ENCODE measurements at regions not wholly inside any gene's neighbourhood (a gene's known extent, or its start where the extent isn't known, plus 50 kb on each side); places are given as distances from the start of the nearest gene placed in this dataset.
"Not testable (repeated sequence)": the region's sequence is repeated elsewhere in the genome, so short reads cannot be mapped to it uniquely, and the experiment has no call there.

DNA sequence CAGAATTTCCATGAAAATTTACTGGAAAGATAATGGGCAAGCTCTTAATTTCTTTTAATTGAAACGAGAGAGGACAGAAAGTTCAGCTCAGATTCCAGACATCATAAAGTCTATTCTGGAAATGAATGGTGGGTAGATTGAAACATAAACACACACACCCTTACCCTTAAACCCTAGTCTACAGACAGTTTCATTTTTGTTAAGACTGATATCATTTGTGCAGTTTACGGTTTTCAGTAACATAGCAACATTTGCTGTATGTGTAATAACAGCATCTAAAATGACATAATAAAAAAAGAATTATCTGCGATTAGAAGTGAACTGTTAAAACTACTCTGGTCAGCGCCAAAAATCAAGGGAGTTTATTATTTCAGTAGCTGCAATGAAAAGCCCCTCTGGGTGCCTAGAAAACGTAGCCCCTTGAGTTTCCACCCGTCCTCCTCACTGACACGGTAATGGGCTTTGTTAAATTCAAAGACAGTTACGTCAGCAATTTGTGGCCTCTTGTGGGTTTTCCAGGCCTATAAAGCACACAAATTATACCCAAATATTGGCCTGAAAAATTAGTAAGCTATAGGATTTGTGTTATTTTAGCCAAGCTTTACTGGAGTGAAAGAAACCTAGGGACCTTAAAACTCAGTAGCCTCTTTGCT lies 520.6 kb upstream of the SOX9 start:
- no peak for DNase-seq

- no peak for DNase-seq
Observed at GRCh38 chr17:71601894-71602504, 518.8 kb upstream of the SOX9 start.

GRCh38 chr17:71613996-71614395 lies 506.8 kb upstream of the SOX9 start:
- DNase-seq: no peak

DNA sequence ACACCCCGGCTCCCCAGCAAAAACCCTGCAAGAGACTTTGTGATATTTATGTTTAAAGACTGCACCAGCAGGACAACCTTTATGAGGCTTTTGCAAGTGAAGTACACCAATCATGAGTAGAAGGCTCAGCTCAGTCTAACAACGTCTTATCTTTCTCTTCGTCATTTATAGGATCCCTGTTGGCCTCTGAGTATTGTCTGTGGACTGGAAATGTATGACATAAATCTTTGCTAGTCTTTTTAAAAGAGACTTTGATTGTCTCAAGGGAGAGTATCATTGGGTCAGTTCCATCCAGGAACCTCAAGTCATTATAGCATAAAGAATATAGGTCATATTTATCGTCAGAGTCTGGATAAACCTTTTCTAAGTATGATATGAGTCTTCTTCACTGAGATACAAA lies 505.0 kb upstream of the SOX9 start:
- DNase-seq: no peak

GRCh38 chr17:71617767-71618166 lies 503.1 kb upstream of the SOX9 start:
- not testable (repeated sequence) for DNase-seq

- no peak for DNase-seq
Observed at GRCh38 chr17:71625330-71625729, 495.5 kb upstream of the SOX9 start.

DNA sequence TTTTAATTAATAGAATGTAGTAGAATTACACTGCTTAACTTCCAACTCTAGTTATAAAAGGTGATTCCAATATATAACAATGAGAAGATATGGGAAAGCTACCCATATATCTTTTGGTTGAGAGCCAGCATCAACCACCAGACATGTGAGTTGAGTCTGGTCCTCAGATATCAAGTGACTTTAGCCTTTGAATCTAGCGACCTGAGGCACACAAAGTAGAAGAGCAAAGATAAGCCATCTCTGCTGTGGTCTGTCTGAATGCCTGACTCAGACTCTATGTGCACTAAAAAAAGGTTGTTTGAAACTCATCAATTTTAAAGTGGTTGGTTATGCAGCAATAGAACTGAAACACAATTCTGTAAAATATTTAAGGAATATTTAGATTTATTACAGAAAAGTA lies 492.5 kb upstream of the SOX9 start:
- DNase-seq: no peak

GRCh38 chr17:71631483-71631882 lies 489.3 kb upstream of the SOX9 start:
- no peak for DNase-seq

- no peak for DNase-seq
Observed at GRCh38 chr17:71632328-71632727, 488.5 kb upstream of the SOX9 start.

- no peak for DNase-seq
Observed at GRCh38 chr17:71633391-71633849, 487.4 kb upstream of the SOX9 start.

- no peak for DNase-seq
Observed at GRCh38 chr17:71634376-71634775, 486.4 kb upstream of the SOX9 start.

DNA sequence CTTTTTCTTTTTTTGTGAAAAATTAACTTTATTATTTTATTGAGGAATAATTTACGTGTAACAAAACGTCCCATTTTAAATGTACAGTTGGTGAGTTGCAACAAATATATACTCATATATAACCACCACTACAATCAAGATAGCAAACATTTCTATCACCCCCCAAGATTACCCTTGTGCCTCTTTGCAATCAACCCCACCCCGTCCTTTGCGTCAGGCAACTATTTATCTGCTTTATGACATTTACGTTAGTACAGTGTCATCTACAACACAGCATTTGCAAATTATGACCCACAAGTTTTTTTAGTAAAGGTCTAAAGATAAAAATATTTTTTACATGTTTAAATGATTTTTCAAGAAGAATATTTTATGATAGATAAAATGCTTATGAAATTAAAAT lies 485.6 kb upstream of the SOX9 start:
- DNase-seq: no peak

DNA sequence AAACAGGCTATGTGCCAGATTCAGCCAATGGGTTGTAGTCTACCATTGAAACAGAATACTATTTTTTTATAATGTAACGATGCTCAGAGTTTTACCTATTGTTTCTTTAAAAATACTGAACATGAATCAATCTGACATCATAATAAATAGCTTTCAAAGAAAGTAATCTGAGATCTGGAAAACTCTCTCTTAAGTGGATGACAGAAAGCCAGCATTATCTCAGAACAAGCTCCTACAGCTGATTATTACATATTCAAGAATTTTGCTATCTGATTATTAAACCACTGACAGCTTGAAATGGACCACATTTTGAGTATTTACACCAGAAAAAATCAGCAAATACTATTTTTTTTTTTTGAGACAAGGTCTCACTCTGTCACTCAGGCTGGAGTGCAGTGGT lies 484.2 kb upstream of the SOX9 start:
- no peak for DNase-seq

- no peak for DNase-seq
Observed at GRCh38 chr17:71638668-71639067, 482.2 kb upstream of the SOX9 start.

GRCh38 chr17:71639865-71640264 lies 481.0 kb upstream of the SOX9 start:
- DNase-seq: no peak

DNA sequence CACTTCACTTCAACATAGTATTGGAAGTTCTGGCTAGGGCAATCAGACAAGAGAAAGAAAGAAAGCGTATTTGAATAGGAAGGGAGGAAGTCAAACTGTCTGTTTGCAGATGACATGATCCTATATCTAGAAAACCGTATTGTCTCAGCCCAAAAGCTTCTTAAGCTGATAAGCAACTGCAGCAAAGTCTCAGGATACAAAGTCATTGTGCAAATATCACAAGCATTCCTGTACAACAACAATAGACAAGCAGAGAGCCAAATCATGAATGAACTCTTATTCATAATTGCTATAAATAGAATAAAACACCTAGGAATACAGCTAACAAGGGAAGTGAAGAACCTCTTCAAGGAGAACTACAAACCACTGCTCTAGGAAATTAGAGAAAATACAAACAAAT lies 473.9 kb upstream of the SOX9 start:
- DNase-seq: not testable (repeated sequence)

DNA sequence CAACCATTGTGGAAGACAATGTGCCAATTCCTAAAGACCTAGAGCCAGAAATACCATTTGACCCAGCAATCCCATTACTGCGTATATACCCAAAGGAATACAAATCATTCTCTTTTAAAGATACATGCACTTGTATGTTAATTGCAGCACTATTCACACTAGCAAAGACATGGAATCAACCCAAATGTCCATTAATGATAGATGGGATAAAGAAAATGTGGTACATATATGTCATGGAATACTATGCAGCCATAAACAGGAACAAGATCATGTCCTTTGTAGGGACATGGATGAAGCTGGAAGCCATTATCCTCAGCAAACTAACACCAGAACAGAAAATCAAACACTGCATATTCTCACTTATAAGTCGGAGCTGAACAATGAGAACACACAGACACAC lies 472.5 kb upstream of the SOX9 start:
- not testable (repeated sequence) for DNase-seq

DNA sequence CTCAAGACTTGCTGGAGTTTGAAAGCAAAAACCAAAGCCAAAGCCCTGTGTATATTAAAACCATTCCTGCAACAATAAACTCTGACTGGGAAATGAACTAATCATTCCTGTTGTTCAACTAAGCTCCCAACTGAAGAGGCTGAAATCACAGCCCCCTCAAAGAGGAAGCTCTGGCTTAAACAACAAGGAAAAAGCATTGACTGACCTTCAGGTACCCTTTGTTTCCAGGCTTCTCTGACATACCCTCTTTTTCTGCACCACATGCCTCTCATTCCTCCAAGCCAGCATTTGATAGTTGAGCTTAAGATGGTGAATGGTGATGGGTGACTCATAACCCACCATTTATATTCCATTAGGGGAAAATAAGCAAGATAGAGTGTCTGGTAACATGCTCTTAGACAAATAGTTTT lies 470.9 kb upstream of the SOX9 start:
- no peak for DNase-seq

- DNase-seq: no peak
Observed at GRCh38 chr17:71655542-71655941, 465.3 kb upstream of the SOX9 start.

- no peak for DNase-seq
Observed at GRCh38 chr17:71656964-71657858, 463.6 kb upstream of the SOX9 start.

DNA sequence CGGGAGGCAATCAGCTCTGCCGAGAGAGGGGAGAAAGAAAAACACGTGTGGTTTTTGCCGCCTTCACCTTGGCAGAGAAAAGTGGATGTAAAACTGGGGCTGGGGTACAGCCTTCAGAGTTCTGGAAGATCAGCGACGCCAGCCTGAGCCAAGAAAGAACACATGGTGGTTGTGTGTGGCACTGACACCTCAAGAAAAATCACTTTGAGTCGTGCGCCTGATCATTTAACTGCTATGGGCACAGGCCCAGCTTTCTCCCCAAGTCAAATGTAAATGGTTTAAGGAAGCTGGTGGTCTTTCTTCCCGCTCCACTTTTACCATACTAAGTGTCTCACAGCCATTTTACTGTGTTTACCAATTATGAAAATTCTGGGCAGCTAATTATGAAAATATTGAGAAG lies 461.8 kb upstream of the SOX9 start:
- no peak for DNase-seq

GRCh38 chr17:71664861-71665260 lies 456.0 kb upstream of the SOX9 start:
- no peak for DNase-seq

GRCh38 chr17:71666047-71666446 lies 454.8 kb upstream of the SOX9 start:
- DNase-seq: no peak

DNA sequence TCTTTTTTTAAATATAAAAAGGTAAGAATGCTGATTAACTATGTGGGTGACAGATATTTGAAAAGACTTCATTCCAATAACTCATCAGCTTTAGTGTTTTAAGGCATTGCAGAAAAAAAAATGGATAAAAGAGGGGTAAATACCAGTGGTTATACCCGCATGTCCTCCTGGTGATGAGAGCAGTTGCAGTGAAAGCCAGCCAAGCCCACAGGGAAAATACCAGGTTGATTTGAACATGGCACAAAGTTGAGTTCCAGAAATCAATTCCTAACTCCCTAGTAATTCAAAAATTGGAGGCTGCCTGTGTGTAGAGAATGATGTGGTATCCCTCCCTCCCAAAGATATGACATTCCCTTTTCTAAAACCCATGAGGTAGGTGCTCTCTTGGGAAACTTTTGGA lies 453.2 kb upstream of the SOX9 start:
- no peak for DNase-seq

Data from T-helper 1 cell (primary cell).